Activated naive CD8-positive, alpha-beta T cell treated with anti-CD3 and anti-CD28 coated beads for 36 hours (primary cell): ENCODE measurements at regions not wholly inside any gene's neighbourhood (a gene's known extent, or its start where the extent isn't known, plus 50 kb on each side); places are given as distances from the start of the nearest gene placed in this dataset.
"Not testable (repeated sequence)": the region's sequence is repeated elsewhere in the genome, so short reads cannot be mapped to it uniquely, and the experiment has no call there.

Experiments used
- DNase-seq: peaks from one replicate; pipeline ENCODE4 v3.0.0; 2021
- H3K27ac Mint-ChIP-seq: one replicate; pipeline ENCODE4 v1.8.0; 2022; ENCODE audit warnings: mild to moderate bottlenecking, moderate library complexity, mixed read lengths
- H3K27me3 Mint-ChIP-seq: one replicate; pipeline ENCODE4 v1.8.0; 2022; ENCODE audit warnings: mild to moderate bottlenecking, mixed read lengths
- H3K36me3 Mint-ChIP-seq: one replicate; pipeline ENCODE4 v1.8.0; 2021; ENCODE audit warnings: mild to moderate bottlenecking, mixed read lengths
- H3K4me1 Mint-ChIP-seq: one replicate; pipeline ENCODE4 v1.8.0; 2021; ENCODE audit warnings: mixed read lengths
- H3K4me3 Mint-ChIP-seq: one replicate; pipeline ENCODE4 v1.8.0; 2022; ENCODE audit warnings: mild to moderate bottlenecking, moderate library complexity, mixed read lengths
- H3K9me3 Mint-ChIP-seq: one replicate; pipeline ENCODE4 v1.8.0; 2022; ENCODE audit warnings: mixed read lengths

- no peak for DNase-seq
- no peak overlapping the region for H3K27ac Mint-ChIP-seq
- peaks cover 12% of the 10 kb centered on the region for H3K9me3 Mint-ChIP-seq
- H3K4me1 Mint-ChIP-seq = no peaks in the 10 kb centered on the region
- no peaks in the 10 kb centered on the region for H3K36me3 Mint-ChIP-seq
- H3K27me3 Mint-ChIP-seq = peaks cover 4% of the 10 kb centered on the region
- H3K4me3 Mint-ChIP-seq = no peak overlapping the region
These were observed 305.8 kb upstream of the SYNCRIP start for GRCh38 chr6:85948481-85948880.

DNA sequence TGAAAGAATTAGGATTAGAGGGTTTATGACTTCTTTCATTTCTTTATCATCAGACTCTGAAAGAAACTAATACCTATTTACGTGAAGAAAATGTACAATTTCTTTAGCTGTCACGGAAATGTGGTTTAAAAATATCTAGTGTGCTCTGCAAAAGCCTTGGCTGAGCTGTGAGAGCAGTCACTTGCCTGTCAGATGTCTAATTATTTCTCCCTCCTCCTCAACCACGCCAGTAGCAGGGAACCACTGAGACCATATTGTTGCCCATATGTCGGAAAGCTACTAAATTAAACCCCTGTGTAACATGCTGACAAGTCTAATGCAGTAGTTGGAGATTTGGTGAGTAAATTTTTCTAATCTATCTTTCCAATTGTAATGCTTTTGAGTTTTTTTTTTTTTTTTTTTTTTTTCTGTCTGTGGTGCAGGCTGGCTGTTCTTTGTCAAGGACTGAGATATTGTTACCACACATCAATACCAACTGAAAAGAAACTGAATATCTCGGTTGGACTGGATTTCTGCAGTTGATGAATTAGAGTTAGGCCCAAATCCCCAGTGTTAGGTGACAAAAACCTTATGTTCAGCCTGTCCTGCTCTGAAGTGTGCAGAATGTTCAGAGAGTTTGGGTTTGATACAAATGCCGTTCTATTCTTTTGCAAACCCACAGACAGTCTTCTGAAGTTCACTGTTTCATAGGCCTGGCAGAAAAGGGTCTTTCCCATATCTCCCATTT is 302.9 kb upstream of the SYNCRIP start:
- peaks cover 4% of the 10 kb centered on the region for H3K27me3 Mint-ChIP-seq
- H3K4me1 Mint-ChIP-seq = no peaks in the 10 kb centered on the region
- no peak overlapping the region for H3K27ac Mint-ChIP-seq
- no peak for DNase-seq
- no peak overlapping the region for H3K4me3 Mint-ChIP-seq
- no peaks in the 10 kb centered on the region for H3K36me3 Mint-ChIP-seq
- H3K9me3 Mint-ChIP-seq = peaks cover 4% of the 10 kb centered on the region

- H3K4me1 Mint-ChIP-seq = no peaks in the 10 kb centered on the region
These were observed 302.1 kb upstream of the SYNCRIP start for GRCh38 chr6:85944776-85945175.

DNA sequence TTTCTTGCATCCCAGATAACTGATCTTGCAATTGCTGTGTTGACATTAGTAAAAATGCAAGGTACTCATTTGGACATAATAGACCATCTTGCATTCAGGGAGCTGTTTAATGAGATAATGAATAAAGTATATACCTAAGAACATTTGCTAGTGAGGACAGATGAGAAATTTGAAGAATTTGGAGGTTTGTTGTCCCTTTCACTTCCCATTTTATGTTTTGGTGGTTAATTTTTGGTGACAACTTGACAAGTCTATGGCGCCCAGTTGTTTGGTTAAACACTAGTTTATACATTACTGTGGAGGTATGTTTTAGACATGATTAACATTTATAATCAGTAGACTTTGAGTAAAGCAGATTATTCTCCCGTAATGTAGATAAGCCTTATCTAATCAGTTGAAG is 300.2 kb upstream of the SYNCRIP start:
- DNase-seq = no peak
- Mint-ChIP-seq H3K9me3 (no peaks in the 10 kb centered on the region), H3K27ac (no peak overlapping the region), H3K4me1 (no peaks in the 10 kb centered on the region), H3K27me3 (peaks cover 4% of the 10 kb centered on the region), H3K4me3 (no peak overlapping the region), H3K36me3 (no peaks in the 10 kb centered on the region)

More at GRCh38 chr6:85944776-85945175, 302.1 kb upstream of the SYNCRIP start:
- no peak for DNase-seq
- Mint-ChIP-seq H3K27ac (no peak overlapping the region), H3K9me3 (no peaks in the 10 kb centered on the region), H3K4me3 (no peak overlapping the region), H3K36me3 (no peaks in the 10 kb centered on the region), H3K27me3 (peaks cover 4% of the 10 kb centered on the region)

DNA sequence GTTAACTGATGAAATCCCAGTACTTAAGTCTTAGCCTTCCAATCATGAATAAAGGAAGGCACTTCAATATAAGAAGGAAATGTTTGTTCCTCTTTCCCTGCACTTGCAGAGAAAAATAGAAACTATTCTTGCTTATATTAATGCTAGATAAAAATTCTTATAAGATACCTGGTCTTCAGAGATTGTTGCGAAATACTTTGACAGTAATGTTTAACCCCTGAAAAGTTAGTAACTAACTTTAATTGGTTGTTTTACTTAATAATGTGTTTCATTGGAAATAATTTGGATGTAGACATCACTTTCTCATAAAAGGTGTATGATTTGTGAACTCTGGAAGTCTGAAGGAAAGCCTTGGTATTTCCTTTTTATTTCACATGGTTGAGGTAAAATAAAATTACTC is 294.2 kb upstream of the SYNCRIP start:
- Mint-ChIP-seq H3K4me3 (no peak overlapping the region), H3K36me3 (no peaks in the 10 kb centered on the region)

DNA sequence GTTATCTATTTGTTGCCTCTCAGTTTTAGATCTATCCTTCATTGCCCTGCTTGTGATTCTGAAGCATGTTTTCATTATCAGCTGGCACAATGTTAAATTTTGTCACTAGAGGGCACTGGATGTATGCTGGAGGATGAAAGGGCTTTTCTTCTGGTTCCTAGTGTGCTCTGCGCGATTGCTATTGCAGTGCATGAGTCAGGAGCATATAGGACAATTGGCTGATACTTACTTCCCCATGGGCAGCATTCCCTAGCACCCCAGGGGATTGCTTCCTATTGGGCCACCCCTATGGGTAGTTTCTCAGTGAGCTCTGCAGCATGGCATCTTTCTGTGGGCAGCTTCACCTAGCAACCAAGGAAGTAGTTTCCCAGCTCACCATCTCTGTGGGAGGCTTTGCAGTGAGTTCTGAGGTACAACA is 280.3 kb upstream of the SYNCRIP start:
- no peaks in the 10 kb centered on the region for H3K9me3 Mint-ChIP-seq
- no peak overlapping the region for H3K27ac Mint-ChIP-seq
- no peak for DNase-seq
- H3K27me3 Mint-ChIP-seq = no peaks in the 10 kb centered on the region
- H3K4me1 Mint-ChIP-seq = no peaks in the 10 kb centered on the region
- no peaks in the 10 kb centered on the region for H3K36me3 Mint-ChIP-seq
- no peak overlapping the region for H3K4me3 Mint-ChIP-seq

More for the DNA sequence above, 294.2 kb upstream of the SYNCRIP start:
- Mint-ChIP-seq H3K4me1 (no peaks in the 10 kb centered on the region), H3K27me3 (no peaks in the 10 kb centered on the region), H3K27ac (no peak overlapping the region), H3K9me3 (peaks cover 3% of the 10 kb centered on the region)
- no peak for DNase-seq

- Mint-ChIP-seq H3K36me3 (no peaks in the 10 kb centered on the region), H3K27me3 (no peaks in the 10 kb centered on the region), H3K27ac (no peak overlapping the region), H3K4me1 (no peaks in the 10 kb centered on the region), H3K4me3 (no peak overlapping the region), H3K9me3 (no peaks in the 10 kb centered on the region)
- no peak for DNase-seq
These were observed 278.1 kb upstream of the SYNCRIP start for GRCh38 chr6:85920782-85921181.

DNA sequence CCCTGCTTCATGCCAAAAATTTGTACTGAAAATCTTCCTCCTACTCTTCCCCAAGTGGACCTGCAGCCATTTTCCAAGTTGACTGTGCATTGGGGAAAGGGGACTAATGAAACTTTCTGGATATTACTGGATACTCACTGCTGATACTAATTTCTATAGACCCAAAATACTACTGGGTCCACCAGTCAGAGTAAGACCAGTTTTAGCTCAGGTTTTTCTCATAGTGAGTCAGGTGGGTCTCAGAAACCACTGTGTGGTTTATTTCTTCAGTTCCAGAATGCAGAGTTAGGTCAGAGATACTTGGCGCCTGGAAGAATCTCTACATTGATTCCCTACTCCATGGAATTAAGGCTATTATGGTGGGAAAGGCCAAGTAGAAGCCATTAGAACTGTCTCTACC is 274.8 kb upstream of the SYNCRIP start:
- H3K4me1 Mint-ChIP-seq = no peaks in the 10 kb centered on the region
- no peaks in the 10 kb centered on the region for H3K36me3 Mint-ChIP-seq
- H3K4me3 Mint-ChIP-seq = no peak overlapping the region
- no peaks in the 10 kb centered on the region for H3K9me3 Mint-ChIP-seq
- H3K27ac Mint-ChIP-seq = no peak overlapping the region
- no peak for DNase-seq
- no peaks in the 10 kb centered on the region for H3K27me3 Mint-ChIP-seq

DNA sequence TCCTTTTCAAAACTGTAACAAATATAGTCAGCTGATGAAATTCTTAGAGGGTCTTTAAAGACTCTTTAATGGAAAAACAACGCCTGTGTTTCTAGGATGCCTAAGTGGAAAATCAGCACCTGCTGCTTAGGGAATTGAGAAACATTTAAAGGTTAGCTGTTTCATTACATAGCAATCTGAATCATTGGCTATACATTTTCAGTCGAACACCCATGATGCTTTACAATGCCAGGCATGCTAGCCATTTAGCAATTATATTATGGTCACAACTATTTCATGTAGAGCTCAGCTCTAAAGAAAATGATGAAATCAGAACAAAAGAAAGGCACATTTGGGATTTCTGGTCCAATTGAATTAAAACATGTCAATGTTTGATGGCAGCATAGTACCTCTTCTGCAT is 270.3 kb upstream of the SYNCRIP start:
- no peaks in the 10 kb centered on the region for H3K4me1 Mint-ChIP-seq
- peaks cover under 1% of the 10 kb centered on the region for H3K27me3 Mint-ChIP-seq
- no peaks in the 10 kb centered on the region for H3K9me3 Mint-ChIP-seq
- H3K4me3 Mint-ChIP-seq = no peak overlapping the region
- DNase-seq = no peak
- no peaks in the 10 kb centered on the region for H3K36me3 Mint-ChIP-seq
- no peak overlapping the region for H3K27ac Mint-ChIP-seq

GRCh38 chr6:85912582-85912981 is 269.9 kb upstream of the SYNCRIP start:
- Mint-ChIP-seq H3K4me3 (no peak overlapping the region), H3K4me1 (no peaks in the 10 kb centered on the region), H3K27ac (no peak overlapping the region), H3K9me3 (peaks cover under 1% of the 10 kb centered on the region), H3K36me3 (no peaks in the 10 kb centered on the region), H3K27me3 (peaks cover 4% of the 10 kb centered on the region)
- no peak for DNase-seq

GRCh38 chr6:85911067-85911466 is 268.4 kb upstream of the SYNCRIP start:
- no peak overlapping the region for H3K27ac Mint-ChIP-seq
- no peaks in the 10 kb centered on the region for H3K36me3 Mint-ChIP-seq
- H3K4me3 Mint-ChIP-seq = no peak overlapping the region
- H3K4me1 Mint-ChIP-seq = no peaks in the 10 kb centered on the region
- peaks cover 4% of the 10 kb centered on the region for H3K27me3 Mint-ChIP-seq
- no peak for DNase-seq
- peaks cover 4% of the 10 kb centered on the region for H3K9me3 Mint-ChIP-seq

GRCh38 chr6:85908120-85908519 is 265.4 kb upstream of the SYNCRIP start:
- H3K27ac Mint-ChIP-seq, H3K4me1 Mint-ChIP-seq, H3K36me3 Mint-ChIP-seq, H3K4me3 Mint-ChIP-seq, H3K9me3 Mint-ChIP-seq, H3K27me3 Mint-ChIP-seq, DNase-seq: not testable (repeated sequence)

DNA sequence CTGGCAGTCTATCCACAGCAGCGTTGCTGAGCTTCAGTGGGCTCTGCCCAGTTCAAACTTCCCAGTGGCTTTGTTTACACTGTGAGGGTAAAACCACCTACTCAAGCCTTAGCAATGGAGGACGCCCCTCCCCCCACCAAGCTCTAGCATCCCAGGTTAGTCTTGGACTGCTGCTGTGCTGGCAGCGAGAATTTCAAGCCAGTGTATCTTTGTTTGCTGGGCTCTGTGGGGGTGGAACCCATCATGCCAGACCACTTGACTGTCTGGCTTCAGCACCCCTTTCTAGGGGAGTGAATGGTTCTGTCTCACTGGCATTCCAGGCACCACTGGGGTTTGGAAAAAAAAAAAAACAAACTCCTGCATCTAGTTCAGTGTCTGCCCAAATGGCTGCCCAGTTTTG is 249.7 kb upstream of the SYNCRIP start:
- H3K4me1 Mint-ChIP-seq = no peaks in the 10 kb centered on the region
- no peak overlapping the region for H3K4me3 Mint-ChIP-seq
- DNase-seq = no peak
- peaks cover 9% of the 10 kb centered on the region for H3K9me3 Mint-ChIP-seq
- no peaks in the 10 kb centered on the region for H3K27me3 Mint-ChIP-seq
- H3K36me3 Mint-ChIP-seq = no peaks in the 10 kb centered on the region
- no peak overlapping the region for H3K27ac Mint-ChIP-seq

- Mint-ChIP-seq H3K4me3 (no peak overlapping the region), H3K4me1 (no peaks in the 10 kb centered on the region), H3K27me3 (no peaks in the 10 kb centered on the region), H3K36me3 (no peaks in the 10 kb centered on the region), H3K9me3 (peaks cover 8% of the 10 kb centered on the region), H3K27ac (no peak overlapping the region)
- no peak for DNase-seq
These were observed 244.8 kb upstream of the SYNCRIP start for GRCh38 chr6:85887461-85887860.

DNA sequence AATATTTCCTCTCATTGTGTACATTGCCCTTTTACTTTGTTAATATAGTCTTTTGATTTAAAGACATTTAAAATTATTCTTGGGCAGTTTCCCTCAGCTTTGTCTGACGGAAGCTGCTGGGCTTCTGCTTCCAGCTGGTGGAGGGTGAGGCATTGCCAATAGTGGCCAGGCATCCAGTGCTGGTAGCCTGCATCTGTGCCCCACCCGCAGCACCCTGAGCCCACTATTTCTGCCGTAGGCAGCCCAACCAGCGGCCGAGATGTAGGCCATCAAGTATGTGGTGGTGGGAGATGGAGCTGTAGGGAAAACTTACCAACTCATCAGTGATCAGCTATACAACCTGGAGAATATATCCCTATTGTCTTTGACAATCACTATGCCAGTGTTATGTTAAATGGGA is 226.0 kb upstream of the SYNCRIP start:
- no peaks in the 10 kb centered on the region for H3K27me3 Mint-ChIP-seq
- H3K4me3 Mint-ChIP-seq = no peak overlapping the region

GRCh38 chr6:85867595-85867994 is 224.9 kb upstream of the SYNCRIP start:
- Mint-ChIP-seq H3K4me3 (no peak overlapping the region), H3K36me3 (no peaks in the 10 kb centered on the region), H3K27ac (no peak overlapping the region), H3K27me3 (peaks cover 3% of the 10 kb centered on the region), H3K4me1 (no peaks in the 10 kb centered on the region), H3K9me3 (peaks cover 1% of the 10 kb centered on the region)
- DNase-seq = no peak

More for the DNA sequence above, 226.0 kb upstream of the SYNCRIP start:
- Mint-ChIP-seq H3K27ac (no peak overlapping the region), H3K9me3 (peaks cover 4% of the 10 kb centered on the region), H3K4me1 (no peaks in the 10 kb centered on the region), H3K36me3 (no peaks in the 10 kb centered on the region)
- no peak for DNase-seq
